Breast epithelium (tissue), 3 donors: ENCODE measurements at regions not wholly inside any gene's neighbourhood (a gene's known extent, or its start where the extent isn't known, plus 50 kb on each side); places are given as distances from the start of the nearest gene placed in this dataset.
"Not testable (repeated sequence)": the region's sequence is repeated elsewhere in the genome, so short reads cannot be mapped to it uniquely, and the experiment has no call there.

Experiments used
- POLR2A ChIP-seq: fragments of 450-650 bp; IDR thresholded peaks from one replicate; pipeline ENCODE4 v1.6.1; 2016; ENCODE audit warnings: antibody characterized with exemption, mild to moderate bottlenecking, moderate library complexity
- POLR2AphosphoS5 ChIP-seq, 3 donors: sonication (generic); formaldehyde crosslinking; IDR thresholded peaks; one replicate each; pipeline ENCODE4 v1.6.1; 2017; ENCODE audit warnings: antibody characterized with exemption in 3 of 3
- TF ChIP-seq, protein P1 (sequence below), 3 donors: fragments of 450-650 bp; IDR thresholded peaks; one replicate each; pipeline ENCODE4 v1.5.1; 2016 to 2017; ENCODE audit warnings: antibody characterized with exemption in 3 of 3, mild to moderate bottlenecking in 3 of 3, moderate library complexity in 3 of 3

- TF ChIP-seq POLR2A; POLR2AphosphoS5 (IDR thresholded peaks at IDR 0.05): not testable (repeated sequence)
- TF ChIP-seq, protein P1, sequence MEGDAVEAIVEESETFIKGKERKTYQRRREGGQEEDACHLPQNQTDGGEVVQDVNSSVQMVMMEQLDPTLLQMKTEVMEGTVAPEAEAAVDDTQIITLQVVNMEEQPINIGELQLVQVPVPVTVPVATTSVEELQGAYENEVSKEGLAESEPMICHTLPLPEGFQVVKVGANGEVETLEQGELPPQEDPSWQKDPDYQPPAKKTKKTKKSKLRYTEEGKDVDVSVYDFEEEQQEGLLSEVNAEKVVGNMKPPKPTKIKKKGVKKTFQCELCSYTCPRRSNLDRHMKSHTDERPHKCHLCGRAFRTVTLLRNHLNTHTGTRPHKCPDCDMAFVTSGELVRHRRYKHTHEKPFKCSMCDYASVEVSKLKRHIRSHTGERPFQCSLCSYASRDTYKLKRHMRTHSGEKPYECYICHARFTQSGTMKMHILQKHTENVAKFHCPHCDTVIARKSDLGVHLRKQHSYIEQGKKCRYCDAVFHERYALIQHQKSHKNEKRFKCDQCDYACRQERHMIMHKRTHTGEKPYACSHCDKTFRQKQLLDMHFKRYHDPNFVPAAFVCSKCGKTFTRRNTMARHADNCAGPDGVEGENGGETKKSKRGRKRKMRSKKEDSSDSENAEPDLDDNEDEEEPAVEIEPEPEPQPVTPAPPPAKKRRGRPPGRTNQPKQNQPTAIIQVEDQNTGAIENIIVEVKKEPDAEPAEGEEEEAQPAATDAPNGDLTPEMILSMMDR (IDR thresholded peaks at IDR 0.05): not testable (repeated sequence)
Observed at GRCh38 chr13:18618442-18618841, 563.2 kb downstream of the TUBA3C start.
